ENCODE measurements at regions not wholly inside any gene's neighbourhood (a gene's known extent, or its start where the extent isn't known, plus 50 kb on each side); places are given as distances from the start of the nearest gene placed in this dataset.

DNA sequence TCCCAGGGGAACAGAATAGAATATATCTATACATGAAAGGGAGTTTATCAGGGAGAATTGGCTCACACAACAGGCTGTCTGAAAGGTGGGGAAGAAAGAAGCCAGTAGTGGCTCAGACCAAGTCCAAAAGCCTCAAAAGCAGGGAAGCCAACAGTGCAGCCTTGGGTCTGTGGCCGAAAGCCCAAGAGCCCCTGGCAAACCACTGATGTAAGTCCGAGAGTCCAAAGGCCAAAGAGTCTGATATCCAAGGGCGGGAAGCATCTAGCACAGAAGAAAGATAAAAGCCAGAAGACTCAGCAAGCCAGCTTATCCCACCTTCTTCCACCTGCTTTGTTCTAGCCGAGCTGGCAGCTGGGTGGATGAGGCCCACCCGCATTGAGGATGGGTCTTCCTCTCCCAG, 172.5 kb downstream of the CCDC71L start:
- no peak overlapping the region for H3K27ac ChIP-seq (ENCODE audit: low read depth, low read length)
- H2AFZ ChIP-seq (ENCODE audit: low read depth, low read length, poor library complexity, severe bottlenecking): no peak overlapping the region
- ChIA-PET CTCF (no interaction called here), POLR2A (no interaction called here), RAD21 (ENCODE audit: low non-redundant PET in 1 of 2, low total read pairs in 2 of 2, uncharacterized antibody in 2 of 2, unreplicated experiment in 2 of 2) (no interaction called here)
- H3K36me3 ChIP-seq (ENCODE audit: control insufficient read depth in 1 of 2, insufficient read depth in 2 of 2, low read length in 2 of 2): no peaks in the 10 kb centered on the region
- intact Hi-C loops (cut with micrococcal nuclease): no loop called here
- no TSS peak for BruUV-seq (replicated peaks)
- peaks cover 6 to 36% of the 10 kb centered on the region in 2 experiments for H3K4me1 ChIP-seq (ENCODE audit: control insufficient read depth in 1 of 2, insufficient read depth in 2 of 2, low read length in 2 of 2)
- TF ChIP-seq, protein P1, sequence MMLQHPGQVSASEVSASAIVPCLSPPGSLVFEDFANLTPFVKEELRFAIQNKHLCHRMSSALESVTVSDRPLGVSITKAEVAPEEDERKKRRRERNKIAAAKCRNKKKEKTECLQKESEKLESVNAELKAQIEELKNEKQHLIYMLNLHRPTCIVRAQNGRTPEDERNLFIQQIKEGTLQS (IDR thresholded peaks at IDR 0.05): no peak
- TF ChIP-seq EZH2 (IDR thresholded peaks at IDR 0.05) (no peak), RAD21 (IDR thresholded peaks at IDR 0.05; ENCODE audit: low read depth) (no peak), SRF (IDR thresholded peaks at IDR 0.05; ENCODE audit: low read depth) (no peak), CEBPB (IDR thresholded peaks at IDR 0.05; ENCODE audit: low read depth) (no peak), ZNF274 (IDR thresholded peaks at IDR 0.05; ENCODE audit: low read depth, low read length) (no peak), ELF1 (IDR thresholded peaks at IDR 0.05; ENCODE audit: borderline replicate concordance, low read depth) (no peak)
- TF ChIP-seq, protein P2, sequence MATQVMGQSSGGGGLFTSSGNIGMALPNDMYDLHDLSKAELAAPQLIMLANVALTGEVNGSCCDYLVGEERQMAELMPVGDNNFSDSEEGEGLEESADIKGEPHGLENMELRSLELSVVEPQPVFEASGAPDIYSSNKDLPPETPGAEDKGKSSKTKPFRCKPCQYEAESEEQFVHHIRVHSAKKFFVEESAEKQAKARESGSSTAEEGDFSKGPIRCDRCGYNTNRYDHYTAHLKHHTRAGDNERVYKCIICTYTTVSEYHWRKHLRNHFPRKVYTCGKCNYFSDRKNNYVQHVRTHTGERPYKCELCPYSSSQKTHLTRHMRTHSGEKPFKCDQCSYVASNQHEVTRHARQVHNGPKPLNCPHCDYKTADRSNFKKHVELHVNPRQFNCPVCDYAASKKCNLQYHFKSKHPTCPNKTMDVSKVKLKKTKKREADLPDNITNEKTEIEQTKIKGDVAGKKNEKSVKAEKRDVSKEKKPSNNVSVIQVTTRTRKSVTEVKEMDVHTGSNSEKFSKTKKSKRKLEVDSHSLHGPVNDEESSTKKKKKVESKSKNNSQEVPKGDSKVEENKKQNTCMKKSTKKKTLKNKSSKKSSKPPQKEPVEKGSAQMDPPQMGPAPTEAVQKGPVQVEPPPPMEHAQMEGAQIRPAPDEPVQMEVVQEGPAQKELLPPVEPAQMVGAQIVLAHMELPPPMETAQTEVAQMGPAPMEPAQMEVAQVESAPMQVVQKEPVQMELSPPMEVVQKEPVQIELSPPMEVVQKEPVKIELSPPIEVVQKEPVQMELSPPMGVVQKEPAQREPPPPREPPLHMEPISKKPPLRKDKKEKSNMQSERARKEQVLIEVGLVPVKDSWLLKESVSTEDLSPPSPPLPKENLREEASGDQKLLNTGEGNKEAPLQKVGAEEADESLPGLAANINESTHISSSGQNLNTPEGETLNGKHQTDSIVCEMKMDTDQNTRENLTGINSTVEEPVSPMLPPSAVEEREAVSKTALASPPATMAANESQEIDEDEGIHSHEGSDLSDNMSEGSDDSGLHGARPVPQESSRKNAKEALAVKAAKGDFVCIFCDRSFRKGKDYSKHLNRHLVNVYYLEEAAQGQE (IDR thresholded peaks at IDR 0.05; ENCODE audit: low read depth): no peak
- TF ChIP-seq, protein P3, sequence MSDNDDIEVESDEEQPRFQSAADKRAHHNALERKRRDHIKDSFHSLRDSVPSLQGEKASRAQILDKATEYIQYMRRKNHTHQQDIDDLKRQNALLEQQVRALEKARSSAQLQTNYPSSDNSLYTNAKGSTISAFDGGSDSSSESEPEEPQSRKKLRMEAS (IDR thresholded peaks at IDR 0.05): no peak
- ATAC-seq (no peak), DNase-seq (ENCODE audit: low read depth, low spot score) (no peak)
- H3K9ac ChIP-seq (ENCODE audit: low read length): no peak overlapping the region
- H3K27me3 ChIP-seq (ENCODE audit: insufficient read depth, low read length): no peaks in the 10 kb centered on the region
- H3K79me2 ChIP-seq (ENCODE audit: insufficient read depth, low read length): no peaks in the 10 kb centered on the region
- H3K9me2 ChIP-seq (ENCODE audit: insufficient read depth): no peaks in the 10 kb centered on the region
- no peak overlapping the region for H3K4me3 ChIP-seq (replicated peaks in 1 of 2; ENCODE audit: low read depth in 1 of 2, low read length in 2 of 2)
- H3K4me2 ChIP-seq (ENCODE audit: low read length): no peak overlapping the region
- H3K9me3 ChIP-seq (ENCODE audit: control insufficient read depth in 1 of 2, insufficient read depth in 1 of 2, low read depth in 1 of 2, low read length in 2 of 2): no peaks in the 10 kb centered on the region
- no peaks in the 10 kb centered on the region for H4K20me1 ChIP-seq (ENCODE audit: insufficient read depth)

Data from HCT116 (cell line).